ENCODE measurements at regions not wholly inside any gene's neighbourhood (a gene's known extent, or its start where the extent isn't known, plus 50 kb on each side); places are given as distances from the start of the nearest gene placed in this dataset.
A peak's percentile ranks its signal among the peaks of the same experiment; 100 is the strongest.

- no peak for DNase-seq (ENCODE audit: low spot score)
These were observed 124.3 kb upstream of the SOX4 start for GRCh38 chr6:21469213-21469612.

- DNase-seq (ENCODE audit: low spot score), result no peak
These were observed 117.4 kb upstream of the SOX4 start for GRCh38 chr6:21476112-21476511.

- no peak for DNase-seq (ENCODE audit: low spot score)
These were observed 115.1 kb upstream of the SOX4 start for GRCh38 chr6:21478411-21478810.

- no peak for DNase-seq (ENCODE audit: low spot score)
These were observed 114.5 kb upstream of the SOX4 start for GRCh38 chr6:21478883-21479539.

GRCh38 chr6:21486115-21486514 is 107.4 kb upstream of the SOX4 start:
- no peak for DNase-seq (ENCODE audit: low spot score)

GRCh38 chr6:21489826-21490225 is 103.7 kb upstream of the SOX4 start:
- no peak for DNase-seq (ENCODE audit: low spot score)

GRCh38 chr6:21491955-21492354 is 101.6 kb upstream of the SOX4 start:
- DNase-seq (ENCODE audit: low spot score), result no peak

- DNase-seq (ENCODE audit: low spot score), result no peak
These were observed 99.0 kb upstream of the SOX4 start for GRCh38 chr6:21494505-21494904.

GRCh38 chr6:21496196-21496595 is 97.4 kb upstream of the SOX4 start:
- no peak for DNase-seq (ENCODE audit: low spot score)

- no peak for DNase-seq (ENCODE audit: low spot score)
These were observed 96.8 kb upstream of the SOX4 start for GRCh38 chr6:21496706-21497105.

GRCh38 chr6:21500314-21501020 is 93.1 kb upstream of the SOX4 start:
- no peak for DNase-seq (ENCODE audit: low spot score)

- DNase-seq (ENCODE audit: low spot score), result no peak
These were observed 92.6 kb upstream of the SOX4 start for GRCh38 chr6:21501021-21501354.

- DNase-seq (ENCODE audit: low spot score), result no peak
These were observed 91.7 kb upstream of the SOX4 start for GRCh38 chr6:21501815-21502214.

- DNase-seq (ENCODE audit: low spot score), result no peak
These were observed 90.9 kb upstream of the SOX4 start for GRCh38 chr6:21502682-21503081.

GRCh38 chr6:21504790-21505189 is 88.8 kb upstream of the SOX4 start:
- DNase-seq (ENCODE audit: low spot score), result no peak

- no peak for DNase-seq (ENCODE audit: low spot score)
These were observed 88.0 kb upstream of the SOX4 start for GRCh38 chr6:21505574-21505990.

- DNase-seq (ENCODE audit: low spot score), result no peak
These were observed 87.4 kb upstream of the SOX4 start for GRCh38 chr6:21506126-21506525.

GRCh38 chr6:21507811-21508210 is 85.7 kb upstream of the SOX4 start:
- DNase-seq (ENCODE audit: low spot score), result peak; percentile 30

- no peak for DNase-seq (ENCODE audit: low spot score)
These were observed 84.8 kb upstream of the SOX4 start for GRCh38 chr6:21508753-21509152.

GRCh38 chr6:21511891-21512550 is 81.5 kb upstream of the SOX4 start:
- DNase-seq (ENCODE audit: low spot score), result no peak

GRCh38 chr6:21514288-21514687 is 79.3 kb upstream of the SOX4 start:
- DNase-seq (ENCODE audit: low spot score), result no peak

GRCh38 chr6:21518317-21518716 is 75.2 kb upstream of the SOX4 start:
- DNase-seq (ENCODE audit: low spot score), result no peak

GRCh38 chr6:21519642-21520041 is 73.9 kb upstream of the SOX4 start:
- no peak for DNase-seq (ENCODE audit: low spot score)

- no peak for DNase-seq (ENCODE audit: low spot score)
These were observed 72.3 kb upstream of the SOX4 start for GRCh38 chr6:21521276-21521675.

Data from kidney capillary endothelial cell (primary cell).